Esophagus squamous epithelium (tissue), 4 donors: ENCODE measurements at regions not wholly inside any gene's neighbourhood (a gene's known extent, or its start where the extent isn't known, plus 50 kb on each side); places are given as distances from the start of the nearest gene placed in this dataset.

ENCODE experiments used
- CTCF ChIP-seq, 6 experiments: fragments of 450-650 bp in 4 of 6; fragments of 200-600 bp in 2 of 6; sonication (generic) in 2 of 6; IDR thresholded peaks; one replicate each; pipeline ENCODE4 v1.5.1; 2016 to 2019; ENCODE audit warnings: antibody characterized with exemption in 6 of 6, mild to moderate bottlenecking in 4 of 6, moderate library complexity in 4 of 6
- POLR2A ChIP-seq, 4 donors: fragments of 450-650 bp; IDR thresholded peaks; one replicate each; pipeline ENCODE4 v1.6.1; 2017; ENCODE audit warnings: antibody characterized with exemption in 4 of 4, mild to moderate bottlenecking in 4 of 4, moderate library complexity in 3 of 4

GRCh38 chr17:31663576-31663975 lies 195.5 kb downstream of the COPRS start:
- TF ChIP-seq CTCF (IDR thresholded peaks at IDR 0.05) (no peak), POLR2A (IDR thresholded peaks at IDR 0.05) (no peak)
